Naive B cell (primary cell): ENCODE measurements at regions not wholly inside any gene's neighbourhood (a gene's known extent, or its start where the extent isn't known, plus 50 kb on each side); places are given as distances from the start of the nearest gene placed in this dataset.
A peak's percentile ranks its signal among the peaks of the same experiment; 100 is the strongest.

ENCODE experiments used
- ATAC-seq, 2 donors: fragments of 150-1000 bp; cut with Tn5 transposase; 2 replicates each; pipeline ENCODE4 v1.10.0; 2021; ENCODE audit warnings: low read depth in 2 of 2, mild to moderate bottlenecking in 2 of 2, moderate library complexity in 2 of 2
- DNase-seq: peaks from one replicate; pipeline ENCODE4 v3.0.0; 2022
- H3K27ac Mint-ChIP-seq, 6 donors: one replicate each; pipeline ENCODE4 v1.8.0; 2020 to 2022; ENCODE audit warnings: mild to moderate bottlenecking in 6 of 6, mixed read lengths in 6 of 6, moderate library complexity in 5 of 6, inconsistent platforms in 2 of 6
- H3K27me3 Mint-ChIP-seq, 3 donors: one replicate each; pipeline ENCODE4 v1.8.0; 2021 to 2022; ENCODE audit warnings: mixed read lengths in 3 of 3, mild to moderate bottlenecking in 1 of 3
- H3K36me3 Mint-ChIP-seq, 2 donors: one replicate each; pipeline ENCODE4 v1.8.0; 2020 to 2022; ENCODE audit warnings: mixed read lengths in 2 of 2, inconsistent platforms in 1 of 2, mild to moderate bottlenecking in 1 of 2
- H3K4me1 Mint-ChIP-seq, 3 donors: one replicate each; pipeline ENCODE4 v1.8.0; 2020 to 2022; ENCODE audit warnings: mixed read lengths in 3 of 3, inconsistent platforms in 1 of 3, mild to moderate bottlenecking in 1 of 3, moderate library complexity in 1 of 3
- H3K4me3 Mint-ChIP-seq, 8 donors: one replicate each; pipeline ENCODE4 v1.8.0; 2020 to 2022; ENCODE audit warnings: mild to moderate bottlenecking in 8 of 8, mixed read lengths in 8 of 8, moderate library complexity in 8 of 8, inconsistent platforms in 2 of 8
- H3K9me3 Mint-ChIP-seq, 7 donors: one replicate each; pipeline ENCODE4 v1.8.0; 2020 to 2022; ENCODE audit warnings: mixed read lengths in 7 of 7, mild to moderate bottlenecking in 5 of 7, inconsistent platforms in 2 of 7, moderate library complexity in 1 of 7

DNA sequence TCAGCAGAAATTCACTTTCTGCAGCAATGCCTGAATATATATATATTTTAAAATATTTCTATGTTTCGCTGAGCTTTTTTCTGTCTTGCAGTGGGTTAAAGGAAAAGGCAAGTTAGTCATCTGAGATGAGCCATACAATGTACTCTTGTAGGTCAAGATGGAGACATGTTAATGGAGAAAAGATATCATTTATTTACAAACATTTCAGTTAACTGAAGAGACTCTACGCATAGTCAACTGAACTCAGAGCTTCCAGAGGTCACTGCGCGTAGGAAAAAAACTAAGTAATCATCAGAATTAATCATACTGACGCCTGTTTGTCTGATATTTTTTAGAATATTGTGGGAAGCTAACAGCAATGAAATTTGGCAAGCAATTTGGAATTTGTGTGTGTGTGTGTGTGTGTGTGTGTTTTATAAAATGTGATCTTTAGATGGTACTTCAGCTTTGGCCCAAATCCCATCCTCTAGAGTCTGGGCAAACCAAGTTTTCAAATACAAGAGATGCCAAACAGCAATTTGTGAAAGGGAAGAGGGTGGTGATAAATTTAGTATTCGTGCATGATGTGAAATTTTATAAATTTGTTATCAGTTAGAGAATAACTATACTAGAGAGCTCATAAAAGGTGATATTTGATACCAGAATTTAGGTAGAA is 193.9 kb upstream of the AGR3 start:
- no peak for DNase-seq
- peaks cover 0 to 3% (median 0%) of the 10 kb centered on the region in 7 donors for H3K9me3 Mint-ChIP-seq
- H3K4me1 Mint-ChIP-seq, result no peaks in the 10 kb centered on the region
- no peak overlapping the region for H3K4me3 Mint-ChIP-seq
- H3K27me3 Mint-ChIP-seq, result no peaks in the 10 kb centered on the region
- no peaks in the 10 kb centered on the region for H3K36me3 Mint-ChIP-seq
- ATAC-seq, result no peak
- H3K27ac Mint-ChIP-seq, result no peak overlapping the region

DNA sequence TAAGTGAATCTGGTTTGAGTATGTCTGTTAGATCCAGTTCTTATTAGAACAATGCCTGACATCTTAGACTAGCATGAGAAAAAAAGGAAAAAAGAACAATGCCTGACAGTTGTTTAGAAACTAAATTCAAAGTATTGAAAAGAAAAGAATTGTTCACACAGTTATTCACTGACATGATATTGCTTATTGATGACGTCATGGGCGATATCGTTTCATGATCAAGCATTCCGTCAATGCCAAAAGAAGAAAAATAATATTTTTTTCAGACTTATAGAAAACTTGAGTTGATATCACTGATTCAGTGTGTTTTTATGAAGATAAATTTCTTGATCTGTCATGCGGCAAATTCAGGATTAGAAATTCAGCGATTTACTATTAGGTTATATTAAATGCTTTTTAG is 196.5 kb upstream of the AGR3 start:
- ATAC-seq (no peak), DNase-seq (no peak)
- no peak overlapping the region for H3K27ac Mint-ChIP-seq
- H3K9me3 Mint-ChIP-seq, result peaks cover 0 to 3% (median 0%) of the 10 kb centered on the region in 7 donors
- no peaks in the 10 kb centered on the region for H3K27me3 Mint-ChIP-seq
- H3K4me1 Mint-ChIP-seq, result no peaks in the 10 kb centered on the region
- no peaks in the 10 kb centered on the region for H3K36me3 Mint-ChIP-seq
- no peak overlapping the region for H3K4me3 Mint-ChIP-seq

DNA sequence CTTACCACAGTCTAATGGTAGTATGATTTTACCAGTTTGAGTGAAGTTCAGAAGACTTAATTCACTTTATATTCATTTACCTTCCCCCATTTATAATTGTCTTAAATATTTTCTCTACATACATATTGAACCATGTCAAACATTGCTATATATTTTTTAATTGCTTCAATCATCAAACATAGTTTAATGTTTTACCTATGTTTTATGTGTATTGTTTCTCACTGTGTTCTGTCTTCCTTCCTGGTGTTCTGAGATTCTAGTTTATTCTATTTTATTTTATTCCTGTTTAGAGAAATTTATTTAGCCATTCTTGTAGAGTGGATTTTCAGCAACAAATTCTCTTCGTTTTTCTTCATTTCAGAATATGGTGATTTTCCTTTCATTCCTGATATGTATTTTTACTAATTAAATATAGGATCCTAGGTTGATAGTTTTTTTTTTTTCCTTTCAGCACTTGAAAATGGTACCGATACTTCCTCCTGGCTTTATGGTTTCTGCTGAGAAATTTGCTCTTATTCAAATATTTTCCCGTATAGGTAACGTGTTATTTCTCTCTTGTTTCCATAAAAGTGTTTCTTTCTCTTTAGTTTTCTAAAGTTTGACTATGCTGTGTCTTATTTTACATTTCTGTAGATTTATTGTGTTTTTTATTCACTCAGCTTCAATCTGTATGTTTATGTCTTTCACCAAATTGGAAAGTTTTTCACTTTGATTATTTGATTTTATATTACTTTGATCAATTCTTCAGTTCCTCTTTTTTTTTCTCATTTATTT is 201.8 kb upstream of the AGR3 start:
- Mint-ChIP-seq H3K4me3 (no peak overlapping the region), H3K27me3 (peaks cover 0 to 8% (median 0%) of the 10 kb centered on the region in 3 donors), H3K27ac (no peak overlapping the region), H3K4me1 (no peaks in the 10 kb centered on the region), H3K9me3 (peaks cover 0 to 5% (median 0%) of the 10 kb centered on the region in 7 donors), H3K36me3 (no peaks in the 10 kb centered on the region)
- ATAC-seq (no peak), DNase-seq (no peak)

DNA sequence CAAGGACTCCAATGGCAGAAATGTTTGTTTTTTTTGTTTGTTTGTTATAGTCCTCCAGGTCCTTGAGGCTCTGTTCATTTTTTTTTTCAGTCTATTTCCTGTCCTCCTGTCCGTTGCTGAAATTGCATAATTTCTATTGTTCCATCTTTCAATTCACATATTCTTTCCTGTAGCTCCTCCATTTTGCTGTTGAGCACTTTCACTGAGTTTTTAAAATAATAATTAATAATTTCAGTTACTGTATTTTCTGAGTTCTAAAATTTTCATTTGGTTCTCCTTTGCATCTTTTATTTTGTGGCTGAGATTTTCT is 202.3 kb upstream of the AGR3 start:
- no peak for ATAC-seq
- Mint-ChIP-seq H3K9me3 (peaks cover 0 to 5% (median 0%) of the 10 kb centered on the region in 7 donors), H3K4me1 (no peaks in the 10 kb centered on the region), H3K27me3 (peaks cover 0 to 8% (median 0%) of the 10 kb centered on the region in 3 donors), H3K27ac (no peak overlapping the region), H3K4me3 (no peak overlapping the region), H3K36me3 (no peaks in the 10 kb centered on the region)
- DNase-seq, result no peak

DNA sequence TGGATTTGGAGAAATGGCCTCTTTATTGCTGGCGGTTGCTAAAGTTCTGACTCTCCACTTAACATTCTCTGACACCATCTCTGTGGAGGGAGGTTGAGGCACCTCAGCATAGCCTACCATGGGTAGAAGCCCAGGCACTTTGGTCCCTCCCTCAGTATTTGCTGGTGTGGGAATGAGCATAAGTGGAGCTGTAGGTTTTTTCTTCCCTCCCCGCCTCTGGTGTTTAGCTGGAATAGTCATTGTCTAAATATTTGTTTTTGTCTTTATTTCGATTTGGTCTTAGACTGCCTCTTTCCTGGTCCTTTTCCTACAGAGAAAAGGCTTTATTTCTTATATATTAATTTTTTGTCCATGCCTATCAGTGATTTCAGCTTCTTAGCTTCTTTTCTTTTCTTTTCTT is 203.4 kb upstream of the AGR3 start:
- Mint-ChIP-seq H3K36me3 (no peaks in the 10 kb centered on the region), H3K9me3 (peaks cover 0 to 5% (median 0%) of the 10 kb centered on the region in 7 donors), H3K27me3 (peaks cover 0 to 8% (median 0%) of the 10 kb centered on the region in 3 donors), H3K4me1 (no peaks in the 10 kb centered on the region), H3K27ac (no peak overlapping the region), H3K4me3 (no peak overlapping the region)
- DNase-seq (no peak), ATAC-seq (no peak)

DNA sequence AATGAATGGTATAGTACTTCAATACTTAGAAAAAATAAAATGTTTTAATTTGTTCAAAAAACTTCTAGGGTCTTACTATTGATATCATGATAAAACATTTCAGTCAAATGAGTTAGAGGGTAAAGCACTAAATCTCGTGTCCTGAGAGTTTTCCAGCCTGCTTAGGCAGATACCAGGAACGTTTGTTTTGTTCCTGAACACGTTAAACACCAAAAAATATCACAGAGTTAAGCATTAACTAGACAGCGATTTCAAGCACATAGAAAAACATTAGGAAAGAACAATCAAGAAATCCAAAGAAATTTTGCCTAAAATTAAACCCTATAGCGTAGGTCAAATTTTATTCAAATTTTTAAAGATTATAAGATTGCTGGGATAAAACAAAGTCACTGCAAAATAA is 204.6 kb upstream of the AGR3 start:
- Mint-ChIP-seq H3K4me1 (no peaks in the 10 kb centered on the region), H3K36me3 (no peaks in the 10 kb centered on the region), H3K4me3 (no peak overlapping the region), H3K27ac (no peak overlapping the region), H3K9me3 (peaks cover 0 to 3% (median 0%) of the 10 kb centered on the region in 7 donors), H3K27me3 (peaks cover 0 to 8% (median 0%) of the 10 kb centered on the region in 3 donors)
- DNase-seq (no peak), ATAC-seq (no peak)

DNA sequence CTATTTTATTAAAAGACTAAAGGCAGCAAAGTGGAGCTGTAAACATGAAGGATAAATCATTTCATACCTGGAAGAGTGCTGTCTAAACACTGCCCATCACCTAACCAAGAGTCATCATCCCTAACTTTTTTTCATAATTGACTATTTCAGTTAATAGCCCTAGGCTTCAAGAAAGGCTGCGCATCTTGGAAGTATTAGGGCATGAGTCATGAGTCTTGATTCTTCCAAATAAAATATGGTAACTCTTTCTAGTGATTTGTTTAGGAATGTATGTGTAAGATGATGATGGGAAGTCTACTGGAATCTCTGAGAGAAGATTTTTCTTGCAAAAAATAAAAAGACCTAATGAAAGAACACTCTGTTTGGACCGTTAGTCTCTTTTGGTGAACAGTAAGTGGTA is 207.7 kb upstream of the AHR start:
- no peak overlapping the region for H3K27ac Mint-ChIP-seq
- no peak overlapping the region for H3K4me3 Mint-ChIP-seq
- no peak for DNase-seq
- peaks cover 0 to 7% (median 0%) of the 10 kb centered on the region in 3 donors for H3K27me3 Mint-ChIP-seq
- no peaks in the 10 kb centered on the region for H3K36me3 Mint-ChIP-seq
- no peaks in the 10 kb centered on the region for H3K4me1 Mint-ChIP-seq
- H3K9me3 Mint-ChIP-seq, result peaks cover 0 to 1% (median 0%) of the 10 kb centered on the region in 7 donors
- ATAC-seq, result no peak

DNA sequence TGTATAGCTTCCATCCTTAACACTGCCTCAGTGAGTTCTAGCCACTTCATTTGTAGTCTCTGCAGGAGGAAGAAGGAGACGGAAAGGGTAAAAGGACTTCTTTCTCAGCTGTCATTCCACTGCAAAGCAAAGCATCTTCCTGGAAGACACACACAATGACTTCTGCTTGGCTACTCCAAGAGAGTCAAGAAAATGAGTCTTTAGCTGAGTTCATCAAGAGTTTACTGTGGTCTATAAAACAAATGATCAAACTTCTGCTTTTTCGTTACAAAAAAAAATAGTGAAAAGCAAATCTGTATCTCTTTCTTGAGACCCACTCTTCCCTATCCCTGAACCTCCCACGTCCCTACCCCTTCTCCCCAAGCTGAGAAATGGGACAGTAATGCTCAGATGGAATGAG is 205.0 kb upstream of the AHR start:
- Mint-ChIP-seq H3K27ac (no peak overlapping the region), H3K27me3 (peaks cover 0 to 2% (median 0%) of the 10 kb centered on the region in 3 donors), H3K9me3 (peaks cover 0 to 1% (median 0%) of the 10 kb centered on the region in 7 donors), H3K36me3 (no peaks in the 10 kb centered on the region), H3K4me1 (peaks cover 4 to 13% (median 7%) of the 10 kb centered on the region in 3 donors), H3K4me3 (no peak overlapping the region)
- no peak for ATAC-seq
- no peak for DNase-seq

DNA sequence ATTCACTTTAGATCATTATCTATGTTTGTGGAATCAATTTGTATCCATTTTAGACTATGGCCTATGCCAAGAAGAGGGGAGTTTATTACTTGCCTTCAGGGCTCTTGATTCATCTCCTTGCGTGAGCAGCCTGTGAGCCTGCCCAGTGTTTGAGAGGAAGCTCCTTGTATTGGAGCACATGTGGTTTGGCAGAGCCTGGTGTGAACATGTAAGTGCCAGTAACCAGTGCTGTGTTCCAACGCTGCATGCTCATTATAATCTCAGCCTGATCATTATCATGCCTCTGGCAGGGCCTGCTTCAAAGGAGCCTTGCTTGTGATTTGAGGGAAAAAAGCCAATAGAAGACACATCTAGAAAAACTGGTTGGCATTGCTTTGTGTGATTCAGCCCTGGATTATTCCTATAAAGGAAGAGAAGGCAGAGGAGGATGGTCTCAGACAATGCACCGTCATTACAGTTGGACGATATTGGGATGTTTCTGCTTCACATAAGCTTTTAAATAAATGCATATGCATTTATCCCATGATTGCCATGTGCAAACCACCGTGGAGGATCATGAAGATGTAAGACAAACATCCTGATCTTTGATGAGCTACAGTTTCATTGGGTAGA is 203.4 kb upstream of the AHR start:
- H3K4me1 Mint-ChIP-seq, result peaks cover 4 to 13% (median 7%) of the 10 kb centered on the region in 3 donors
- no peak overlapping the region for H3K27ac Mint-ChIP-seq
- no peak overlapping the region for H3K4me3 Mint-ChIP-seq
- H3K36me3 Mint-ChIP-seq, result no peaks in the 10 kb centered on the region
- ATAC-seq (no peak), DNase-seq (no peak)
- peaks cover 0 to 1% (median 0%) of the 10 kb centered on the region in 7 donors for H3K9me3 Mint-ChIP-seq
- no peaks in the 10 kb centered on the region for H3K27me3 Mint-ChIP-seq

DNA sequence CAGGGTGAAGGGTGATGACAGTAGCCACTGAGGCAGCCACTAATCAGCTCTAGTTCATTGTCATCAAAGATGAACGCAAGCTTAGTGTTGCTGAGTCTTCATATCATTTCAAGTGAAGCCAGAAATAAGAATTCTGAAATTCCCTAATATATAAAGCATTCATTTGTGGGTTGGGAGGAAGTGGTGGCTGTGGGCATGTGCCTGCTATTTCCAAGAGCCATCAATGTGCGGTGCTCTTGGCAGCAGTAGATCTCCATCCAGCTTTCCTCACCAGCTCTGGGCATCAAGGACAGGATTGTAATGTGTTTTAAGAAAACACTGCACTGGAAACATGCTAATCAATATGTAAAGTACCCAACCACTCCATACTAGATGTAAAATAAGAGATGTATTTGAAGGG is 202.5 kb upstream of the AHR start:
- Mint-ChIP-seq H3K36me3 (no peaks in the 10 kb centered on the region), H3K9me3 (peaks cover 0 to 1% (median 0%) of the 10 kb centered on the region in 7 donors), H3K4me3 (peak overlapping the region in 1 of 8 donors; percentile 31), H3K27ac (no peak overlapping the region), H3K4me1 (peaks cover 4 to 13% (median 7%) of the 10 kb centered on the region in 3 donors), H3K27me3 (no peaks in the 10 kb centered on the region)
- no peak for DNase-seq
- ATAC-seq, result no peak

DNA sequence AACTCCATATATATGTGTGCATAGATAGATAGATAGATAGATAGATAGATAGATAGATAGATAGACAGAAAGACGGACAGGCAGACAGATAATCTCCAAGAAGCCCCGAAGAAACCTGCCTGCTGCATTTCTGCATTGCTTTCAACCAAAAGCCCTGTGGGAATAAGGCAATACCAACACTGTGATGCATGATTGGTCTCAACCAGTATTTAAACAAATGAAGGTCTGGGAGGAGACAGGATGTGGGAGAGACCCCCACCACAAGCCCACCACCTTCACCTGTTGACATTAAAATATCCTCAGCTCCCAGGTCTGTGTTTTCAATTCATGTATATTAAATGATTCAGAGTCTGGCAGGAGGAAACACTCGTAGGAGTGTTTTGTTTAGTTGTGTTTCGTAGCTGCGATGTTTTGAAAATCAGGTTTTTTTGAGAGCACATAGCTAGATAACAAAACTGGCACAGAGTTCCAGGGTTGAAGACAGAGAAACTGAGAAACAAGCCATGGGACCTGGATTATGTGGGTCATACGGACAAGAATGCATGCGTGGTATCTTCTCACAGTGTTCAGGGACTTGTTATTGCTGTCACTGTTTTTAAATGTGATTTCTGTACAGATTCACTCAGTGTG is 200.7 kb upstream of the AHR start:
- peak overlapping the region in 2 of 8 donors; percentile 12 to 13 for H3K4me3 Mint-ChIP-seq
- H3K27ac Mint-ChIP-seq, result peak overlapping the region in 2 of 6 donors; percentile 77 to 85
- peaks cover 0 to 3% (median 0%) of the 10 kb centered on the region in 7 donors for H3K9me3 Mint-ChIP-seq
- H3K4me1 Mint-ChIP-seq, result peaks cover 4 to 13% (median 7%) of the 10 kb centered on the region in 3 donors
- ATAC-seq (no peak), DNase-seq (no peak)
- no peaks in the 10 kb centered on the region for H3K27me3 Mint-ChIP-seq
- H3K36me3 Mint-ChIP-seq, result no peaks in the 10 kb centered on the region

DNA sequence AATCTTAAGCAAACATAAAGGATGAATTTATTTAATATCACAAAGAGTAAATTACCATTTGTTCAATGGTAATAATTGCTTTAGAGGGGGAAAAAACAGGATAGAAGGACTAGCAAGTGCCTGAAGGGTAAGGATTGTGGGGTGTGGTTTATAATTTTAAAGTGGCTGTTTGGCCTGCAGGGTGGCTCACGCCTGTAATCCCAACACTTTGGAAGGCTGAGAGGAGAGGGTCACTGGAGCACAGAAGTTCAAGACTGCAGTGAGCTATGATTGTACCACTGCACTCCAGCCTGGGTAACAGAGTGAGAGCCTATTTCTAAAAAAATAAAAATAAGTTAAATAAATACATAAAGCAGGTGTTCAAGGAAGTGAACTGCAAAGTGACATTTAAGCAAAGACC is 199.9 kb upstream of the AHR start:
- peaks cover 4 to 13% (median 7%) of the 10 kb centered on the region in 3 donors for H3K4me1 Mint-ChIP-seq
- peaks cover 0 to 3% (median 0%) of the 10 kb centered on the region in 7 donors for H3K9me3 Mint-ChIP-seq
- H3K4me3 Mint-ChIP-seq, result no peak overlapping the region
- no peaks in the 10 kb centered on the region for H3K27me3 Mint-ChIP-seq
- no peaks in the 10 kb centered on the region for H3K36me3 Mint-ChIP-seq
- no peak for ATAC-seq
- H3K27ac Mint-ChIP-seq, result no peak overlapping the region
- DNase-seq, result no peak

DNA sequence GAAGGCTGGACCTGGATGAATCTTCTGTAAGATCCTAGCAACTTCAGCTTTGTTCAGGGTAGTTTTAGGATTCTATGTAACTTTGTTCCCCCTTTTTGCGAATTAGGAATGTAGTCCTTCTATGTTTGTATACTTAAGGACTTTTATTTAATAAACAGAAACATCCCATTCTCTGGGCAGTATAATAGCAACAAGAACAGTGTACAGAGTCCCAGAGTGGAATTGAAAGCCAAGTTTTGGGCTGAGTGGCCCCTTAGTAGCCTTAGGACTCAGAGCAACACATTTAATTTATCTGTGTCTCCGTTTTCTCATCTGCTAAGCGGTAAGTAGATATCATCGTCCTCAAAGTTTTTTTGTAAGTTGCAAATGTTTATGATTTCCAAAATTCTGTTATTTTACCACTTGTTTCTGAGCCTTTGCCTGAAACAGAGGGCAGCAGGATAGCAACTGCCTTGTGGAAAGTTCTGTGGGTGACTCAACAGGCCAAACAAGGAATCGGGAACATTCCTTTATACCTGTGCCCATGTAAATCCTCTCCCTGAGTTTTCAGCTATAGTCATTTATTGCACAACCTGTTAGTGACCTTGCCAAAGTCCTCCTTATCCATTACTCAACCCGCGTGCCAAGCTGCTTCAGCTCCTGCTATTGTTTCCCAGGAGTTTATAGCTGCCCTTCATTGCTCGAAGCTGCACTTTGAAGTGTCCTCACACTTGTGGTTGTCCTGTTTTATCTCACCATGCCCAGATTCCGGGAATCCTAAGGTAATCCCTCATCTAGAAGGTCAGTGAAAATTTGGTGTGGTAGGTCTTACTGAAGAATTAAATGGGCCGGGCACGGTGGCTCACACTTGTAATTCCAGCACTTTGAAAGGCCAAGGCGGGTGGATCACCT is 199.1 kb upstream of the AHR start:
- DNase-seq (no peak), ATAC-seq (no peak)
- H3K4me1 Mint-ChIP-seq, result peaks cover 4 to 13% (median 7%) of the 10 kb centered on the region in 3 donors
- H3K36me3 Mint-ChIP-seq, result no peaks in the 10 kb centered on the region
- H3K27ac Mint-ChIP-seq, result no peak overlapping the region
- no peak overlapping the region for H3K4me3 Mint-ChIP-seq
- H3K9me3 Mint-ChIP-seq, result peaks cover 0 to 3% (median 0%) of the 10 kb centered on the region in 7 donors
- H3K27me3 Mint-ChIP-seq, result no peaks in the 10 kb centered on the region
